Parathyroid adenoma (tissue), 2 donors: ENCODE measurements at regions not wholly inside any gene's neighbourhood (a gene's known extent, or its start where the extent isn't known, plus 50 kb on each side); places are given as distances from the start of the nearest gene placed in this dataset.
"Not testable (repeated sequence)": the region's sequence is repeated elsewhere in the genome, so short reads cannot be mapped to it uniquely, and the experiment has no call there.

Source experiments
- H2AFZ ChIP-seq: fragments of 300-600 bp; sonication (generic); one replicate; pipeline ENCODE4 v1.7.0; 2017; ENCODE audit warnings: antibody characterized with exemption, mild to moderate bottlenecking
- H3K27ac ChIP-seq: fragments of 300-600 bp; sonication (generic); one replicate; pipeline ENCODE4 v1.7.0; 2017
- H3K27me3 ChIP-seq: fragments of 300-600 bp; sonication (generic); one replicate; pipeline ENCODE4 v1.7.0; 2017; ENCODE audit warnings: low read length; ENCODE audit not compliant: control insufficient read depth, insufficient read depth
- H3K36me3 ChIP-seq: fragments of 300-600 bp; sonication (generic); one replicate; pipeline ENCODE4 v1.7.0; 2017; ENCODE audit warnings: low read length; ENCODE audit not compliant: control insufficient read depth, insufficient read depth
- H3K4me1 ChIP-seq: fragments of 300-600 bp; sonication (generic); one replicate; pipeline ENCODE4 v1.7.0; 2017; ENCODE audit warnings: control low read depth
- H3K4me2 ChIP-seq: fragments of 300-600 bp; sonication (generic); one replicate; pipeline ENCODE4 v1.7.0; 2017; ENCODE audit warnings: low read length
- H3K4me3 ChIP-seq: fragments of 300-600 bp; sonication (generic); one replicate; pipeline ENCODE4 v1.7.0; 2017; ENCODE audit warnings: low read depth, low read length
- H3K79me2 ChIP-seq: fragments of 300-600 bp; sonication (generic); one replicate; pipeline ENCODE4 v1.7.0; 2017; ENCODE audit warnings: control low read depth
- H3K9ac ChIP-seq: fragments of 300-600 bp; sonication (generic); one replicate; pipeline ENCODE4 v1.7.0; 2017; ENCODE audit warnings: mild to moderate bottlenecking
- H3K9me3 ChIP-seq: fragments of 300-600 bp; sonication (generic); one replicate; pipeline ENCODE4 v1.7.0; 2017; ENCODE audit warnings: low read length; ENCODE audit not compliant: control insufficient read depth
- donor health status: primary hyperparathyroidism.

DNA sequence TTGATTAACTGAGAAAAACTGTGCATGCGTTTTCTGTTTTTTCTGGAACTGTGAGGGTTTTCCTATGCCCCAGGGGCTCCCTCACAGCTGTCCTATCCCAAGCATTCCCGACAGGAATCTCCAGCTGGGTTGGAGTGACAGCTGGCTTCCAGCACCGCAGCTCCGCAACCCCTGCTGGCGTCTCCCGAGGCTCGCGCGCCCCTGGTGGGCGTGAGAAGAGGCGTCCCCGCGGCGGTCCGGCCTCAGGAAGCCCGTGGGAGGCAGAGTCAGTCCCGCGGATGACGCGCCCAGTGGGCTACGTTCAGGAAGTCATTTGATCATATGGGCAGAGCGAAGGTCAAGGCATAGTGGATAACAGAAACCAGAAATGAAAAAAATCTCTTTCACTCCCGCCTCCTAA is 821.9 kb downstream of the SPATA31A1 start:
- H3K79me2 ChIP-seq, H3K27me3 ChIP-seq, H3K36me3 ChIP-seq, H2AFZ ChIP-seq, H3K9ac ChIP-seq, H3K9me3 ChIP-seq, H3K4me1 ChIP-seq, H3K27ac ChIP-seq, H3K4me3 ChIP-seq, H3K4me2 ChIP-seq: not testable (repeated sequence)

DNA sequence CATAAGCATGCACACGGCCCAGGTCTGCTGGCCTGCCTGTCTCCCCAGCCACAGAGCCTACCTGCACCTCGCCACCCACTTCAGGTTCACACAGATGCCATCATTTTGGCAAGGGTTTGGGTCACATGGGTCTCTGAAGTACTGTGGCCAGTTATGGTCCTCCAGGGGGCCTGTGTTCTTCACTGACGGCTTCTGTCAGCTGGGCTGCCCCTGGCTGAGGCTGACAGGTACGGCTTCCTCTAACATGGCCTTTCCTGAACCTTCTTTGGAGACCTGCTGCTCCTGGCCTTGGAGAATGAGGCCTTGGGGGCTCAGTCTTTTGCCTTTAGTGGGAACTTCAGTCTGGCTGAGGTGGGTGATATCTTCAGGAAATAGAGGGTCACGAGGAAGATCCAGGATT is 835.9 kb downstream of the SPATA31A1 start:
- H3K27ac ChIP-seq, H3K4me1 ChIP-seq, H3K79me2 ChIP-seq, H3K4me3 ChIP-seq, H2AFZ ChIP-seq, H3K36me3 ChIP-seq, H3K9me3 ChIP-seq, H3K4me2 ChIP-seq, H3K27me3 ChIP-seq, H3K9ac ChIP-seq: not testable (repeated sequence)

DNA sequence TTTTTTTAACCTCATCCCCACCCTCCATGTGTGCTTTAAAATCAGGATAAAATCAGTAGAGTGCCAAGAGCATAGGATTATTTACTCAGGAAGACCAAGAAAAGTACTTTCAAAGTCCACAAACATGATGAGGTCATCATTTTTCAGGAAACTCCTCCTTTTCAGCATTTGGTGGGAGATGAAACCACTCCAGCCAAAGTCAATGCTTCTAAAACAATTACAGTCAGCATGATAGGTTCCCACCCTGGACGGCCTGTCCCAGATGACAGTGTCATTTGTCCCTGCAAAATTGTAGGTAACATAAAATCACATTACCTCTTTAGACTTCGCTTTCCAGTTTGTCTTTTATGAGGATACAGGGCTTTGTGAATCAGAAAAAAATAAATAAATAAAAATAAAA is 836.7 kb downstream of the SPATA31A1 start:
- H3K4me3 ChIP-seq, H3K4me2 ChIP-seq, H3K27me3 ChIP-seq, H3K9ac ChIP-seq, H3K36me3 ChIP-seq, H2AFZ ChIP-seq, H3K27ac ChIP-seq, H3K9me3 ChIP-seq, H3K79me2 ChIP-seq, H3K4me1 ChIP-seq: not testable (repeated sequence)

DNA sequence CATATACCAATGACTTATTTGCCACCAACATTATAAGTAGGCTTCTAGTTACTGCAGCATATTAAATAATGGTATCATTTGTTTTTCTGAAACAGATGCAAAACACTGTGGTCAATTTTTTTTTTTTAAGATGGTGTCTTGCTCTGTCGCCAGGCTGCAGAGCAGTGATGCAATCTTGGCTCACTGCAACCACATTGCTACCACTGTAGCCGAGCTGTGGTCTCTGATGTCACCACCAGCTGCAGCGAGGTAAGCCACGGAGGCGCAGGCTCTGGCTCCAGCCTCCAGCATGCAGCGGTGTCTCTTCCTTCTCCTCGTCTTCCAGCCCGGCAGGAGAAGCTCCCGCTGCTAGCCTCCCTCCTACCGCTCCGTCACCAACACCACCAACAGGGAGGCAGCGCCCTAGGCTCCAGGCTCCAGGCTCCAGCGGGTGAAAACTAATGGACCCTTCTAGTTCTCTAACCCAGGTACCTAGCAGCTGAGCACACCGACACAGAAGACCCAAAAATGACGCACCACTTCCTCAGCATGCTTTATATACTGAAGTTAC is 840.8 kb downstream of the SPATA31A1 start:
- not testable (repeated sequence) for H3K4me3 ChIP-seq, H2AFZ ChIP-seq, H3K79me2 ChIP-seq, H3K4me2 ChIP-seq, H3K27me3 ChIP-seq, H3K4me1 ChIP-seq, H3K36me3 ChIP-seq, H3K9me3 ChIP-seq, H3K9ac ChIP-seq, H3K27ac ChIP-seq

DNA sequence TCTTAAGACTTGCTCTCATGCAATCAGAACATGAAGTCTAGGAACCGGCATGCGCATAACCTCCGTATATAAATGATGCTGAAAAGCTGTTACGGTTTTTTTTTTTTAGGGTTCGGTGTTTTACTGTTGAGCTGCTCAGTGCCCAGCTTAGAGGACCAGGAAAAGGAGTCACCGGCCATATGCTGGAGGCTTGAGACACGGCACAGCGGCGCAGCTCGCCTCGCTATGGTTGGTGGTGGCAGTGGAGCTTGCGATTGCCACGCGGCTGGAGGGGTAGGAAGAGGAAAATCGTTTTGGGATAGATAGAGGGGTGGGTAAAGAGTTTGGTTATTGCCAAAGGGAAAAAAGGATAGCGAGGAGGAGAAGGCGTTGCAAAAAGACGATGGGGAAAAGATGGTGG is 841.3 kb downstream of the SPATA31A1 start:
- not testable (repeated sequence) for H2AFZ ChIP-seq, H3K4me2 ChIP-seq, H3K27me3 ChIP-seq, H3K36me3 ChIP-seq, H3K4me1 ChIP-seq, H3K79me2 ChIP-seq, H3K9me3 ChIP-seq, H3K4me3 ChIP-seq, H3K9ac ChIP-seq, H3K27ac ChIP-seq

- not testable (repeated sequence) for H3K79me2 ChIP-seq, H3K9ac ChIP-seq, H3K36me3 ChIP-seq, H3K4me2 ChIP-seq, H3K4me1 ChIP-seq, H2AFZ ChIP-seq, H3K27me3 ChIP-seq, H3K27ac ChIP-seq, H3K4me3 ChIP-seq, H3K9me3 ChIP-seq
Measured at GRCh38 chr9:40221596-40222233, 866.2 kb downstream of the SPATA31A1 start.

DNA sequence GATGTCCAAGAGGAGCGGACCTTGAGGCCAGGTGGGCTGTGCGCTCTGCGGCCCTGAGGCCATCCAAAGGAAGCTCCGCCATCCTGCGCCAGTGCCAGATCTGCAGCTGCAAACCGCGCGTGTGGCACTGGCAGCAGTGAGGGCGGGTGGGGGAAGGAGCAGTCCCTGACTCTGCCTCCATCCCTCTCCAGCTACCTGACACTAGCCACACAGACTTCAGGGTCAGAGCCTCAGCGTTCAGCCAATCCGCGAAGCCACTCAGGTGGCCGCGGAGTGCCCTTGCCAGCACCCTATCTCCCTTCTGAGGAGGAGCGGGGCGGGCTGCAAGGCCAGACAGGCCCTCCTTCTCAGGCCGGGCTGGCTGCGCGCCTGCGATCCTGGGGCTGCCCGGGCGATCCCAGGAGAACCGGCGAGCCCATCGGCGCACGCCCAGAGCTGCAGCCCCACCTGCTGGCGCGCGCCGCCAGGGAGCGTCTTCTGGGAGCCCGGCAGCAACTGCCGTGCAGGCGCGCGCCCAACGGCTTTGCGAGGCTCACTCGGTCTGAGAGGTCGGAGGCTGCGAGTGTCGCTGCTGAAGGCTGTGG is 867.2 kb downstream of the SPATA31A1 start:
- not testable (repeated sequence) for H3K4me2 ChIP-seq, H3K27ac ChIP-seq, H3K9ac ChIP-seq, H3K9me3 ChIP-seq, H3K4me3 ChIP-seq, H3K79me2 ChIP-seq, H2AFZ ChIP-seq, H3K36me3 ChIP-seq, H3K4me1 ChIP-seq, H3K27me3 ChIP-seq

DNA sequence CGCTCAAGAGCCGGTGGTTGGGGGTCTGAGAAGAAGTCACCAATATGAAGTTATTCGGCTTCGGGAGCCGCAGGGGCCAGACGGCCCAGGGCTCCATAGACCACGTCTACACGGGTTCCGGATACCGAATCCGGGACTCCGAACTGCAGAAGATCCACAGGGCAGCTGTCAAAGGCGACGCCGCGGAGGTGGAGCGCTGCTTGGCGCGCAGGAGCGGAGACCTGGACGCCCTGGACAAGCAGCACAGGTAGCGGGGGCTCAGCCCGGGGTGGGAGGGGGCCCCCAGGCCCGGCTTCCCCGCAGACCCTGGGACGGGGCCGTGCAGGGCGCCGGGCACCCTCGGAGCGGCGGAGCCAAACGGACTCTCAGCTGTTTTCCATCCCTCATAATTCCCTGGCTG is 867.9 kb downstream of the SPATA31A1 start:
- H3K4me2 ChIP-seq, H3K27me3 ChIP-seq, H3K4me3 ChIP-seq: not testable (repeated sequence)

More for the DNA sequence above, 867.9 kb downstream of the SPATA31A1 start:
- not testable (repeated sequence) for H3K79me2 ChIP-seq, H3K4me1 ChIP-seq, H3K27ac ChIP-seq, H3K36me3 ChIP-seq, H3K9ac ChIP-seq, H2AFZ ChIP-seq, H3K9me3 ChIP-seq
